Gastroesophageal sphincter (tissue), 4 donors: ENCODE measurements at regions not wholly inside any gene's neighbourhood (a gene's known extent, or its start where the extent isn't known, plus 50 kb on each side); places are given as distances from the start of the nearest gene placed in this dataset.

Experiments used
- ATAC-seq: fragments of 150-250 bp; one replicate; pipeline ENCODE4 v1.9.1; 2016; ENCODE audit warnings: mild to moderate bottlenecking, moderate library complexity
- H3K27ac ChIP-seq, 4 donors: fragments of 200-600 bp; sonication (generic) in 3 of 4; 1 replicate in 3 of 4; 2 replicates in 1 of 4; pipeline ENCODE4 v1.5.1; 2016 to 2019
- H3K27me3 ChIP-seq: fragments of 200-600 bp; sonication (generic); one replicate; pipeline ENCODE4 v1.5.1; 2019
- H3K36me3 ChIP-seq, 2 donors: fragments of 200-600 bp; sonication (generic); one replicate each; pipeline ENCODE4 v1.5.1; 2019; ENCODE audit warnings: control low read depth in 1 of 2
- H3K4me1 ChIP-seq, 3 donors: fragments of 200-600 bp; sonication (generic); 1 replicate in 2 of 3; 2 replicates in 1 of 3; pipeline ENCODE4 v1.5.1; 2016 to 2019; ENCODE audit warnings: control low read depth in 2 of 3
- H3K4me3 ChIP-seq, 2 donors: fragments of 200-600 bp; sonication (generic); one replicate each; pipeline ENCODE4 v1.5.1; 2019; ENCODE audit warnings: mild to moderate bottlenecking in 1 of 2, moderate library complexity in 1 of 2
- H3K9me3 ChIP-seq, 3 donors: fragments of 200-600 bp; sonication (generic); one replicate each; pipeline ENCODE4 v1.5.1; 2017 to 2019; ENCODE audit warnings: control low read depth in 2 of 3
- EP300 ChIP-seq: sonication (generic); formaldehyde crosslinking; IDR thresholded peaks from one replicate; pipeline ENCODE4 v1.6.1; 2017; ENCODE audit warnings: antibody characterized with exemption, mild to moderate bottlenecking
- POLR2A ChIP-seq, 2 donors: fragments of 450-650 bp; IDR thresholded peaks; one replicate each; pipeline ENCODE4 v1.6.1; 2017; ENCODE audit warnings: antibody characterized with exemption in 2 of 2, mild to moderate bottlenecking in 2 of 2, moderate library complexity in 1 of 2
- POLR2AphosphoS5 ChIP-seq: sonication (generic); formaldehyde crosslinking; IDR thresholded peaks from one replicate; pipeline ENCODE4 v1.6.1; 2017; ENCODE audit warnings: antibody characterized with exemption
- WGBS, 2 donors: methylation state at CpG; one replicate each; pipeline ENCODE4 v1.1.5; 2018; ENCODE audit warnings: low coverage in 1 of 2; 5-methylcytosine and 5-hydroxymethylcytosine counted together
- TF ChIP-seq, protein P1 (sequence below), 4 experiments: fragments of 200-600 bp in 2 of 4; fragments of 450-650 bp in 2 of 4; sonication (generic) in 1 of 4; IDR thresholded peaks; one replicate each; pipeline ENCODE4 v1.5.1; 2017 to 2019; ENCODE audit warnings: antibody characterized with exemption in 4 of 4, mild to moderate bottlenecking in 2 of 4, moderate library complexity in 2 of 4

DNA sequence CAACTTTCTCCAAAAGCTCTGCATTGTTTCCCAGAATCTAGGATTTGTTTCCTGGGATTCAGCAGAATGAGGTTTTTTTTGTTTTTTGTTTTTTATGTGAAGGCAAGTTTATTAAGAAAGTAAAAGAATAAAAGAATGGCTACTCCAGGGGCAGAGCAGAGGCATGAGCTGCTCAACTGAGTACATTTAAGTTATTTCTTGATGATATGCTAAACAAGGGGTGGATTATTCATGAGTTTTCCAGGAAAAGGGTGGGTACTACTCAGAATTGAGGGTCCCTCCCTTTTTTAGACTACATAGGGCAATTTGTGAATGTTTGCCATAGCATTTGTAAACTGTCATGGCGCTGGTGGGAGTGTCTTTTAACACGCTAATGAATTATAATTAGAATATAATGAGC is 292.5 kb upstream of the SGK1 start:
- Histone ChIP-seq H3K4me3 (no peak overlapping the region), H3K4me1 (no peaks in the 10 kb centered on the region), H3K27me3 (no peaks in the 10 kb centered on the region), H3K27ac (no peak overlapping the region), H3K36me3 (no peaks in the 10 kb centered on the region), H3K9me3 (no peaks in the 10 kb centered on the region)
- 94 to 100% methylated on average over 2 of the region's 2 CpGs for WGBS, 2 donors
- TF ChIP-seq POLR2A (IDR thresholded peaks at IDR 0.05) (no peak), POLR2AphosphoS5 (no peak), EP300 (no peak)
- TF ChIP-seq, protein P1, sequence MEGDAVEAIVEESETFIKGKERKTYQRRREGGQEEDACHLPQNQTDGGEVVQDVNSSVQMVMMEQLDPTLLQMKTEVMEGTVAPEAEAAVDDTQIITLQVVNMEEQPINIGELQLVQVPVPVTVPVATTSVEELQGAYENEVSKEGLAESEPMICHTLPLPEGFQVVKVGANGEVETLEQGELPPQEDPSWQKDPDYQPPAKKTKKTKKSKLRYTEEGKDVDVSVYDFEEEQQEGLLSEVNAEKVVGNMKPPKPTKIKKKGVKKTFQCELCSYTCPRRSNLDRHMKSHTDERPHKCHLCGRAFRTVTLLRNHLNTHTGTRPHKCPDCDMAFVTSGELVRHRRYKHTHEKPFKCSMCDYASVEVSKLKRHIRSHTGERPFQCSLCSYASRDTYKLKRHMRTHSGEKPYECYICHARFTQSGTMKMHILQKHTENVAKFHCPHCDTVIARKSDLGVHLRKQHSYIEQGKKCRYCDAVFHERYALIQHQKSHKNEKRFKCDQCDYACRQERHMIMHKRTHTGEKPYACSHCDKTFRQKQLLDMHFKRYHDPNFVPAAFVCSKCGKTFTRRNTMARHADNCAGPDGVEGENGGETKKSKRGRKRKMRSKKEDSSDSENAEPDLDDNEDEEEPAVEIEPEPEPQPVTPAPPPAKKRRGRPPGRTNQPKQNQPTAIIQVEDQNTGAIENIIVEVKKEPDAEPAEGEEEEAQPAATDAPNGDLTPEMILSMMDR (IDR thresholded peaks at IDR 0.05) = no peak
- ATAC-seq = no peak

- Histone ChIP-seq H3K4me1 (no peaks in the 10 kb centered on the region), H3K27ac (no peak overlapping the region), H3K9me3 (no peaks in the 10 kb centered on the region), H3K36me3 (no peaks in the 10 kb centered on the region), H3K27me3 (no peaks in the 10 kb centered on the region), H3K4me3 (no peak overlapping the region)
- TF ChIP-seq POLR2AphosphoS5 (no peak), POLR2A (IDR thresholded peaks at IDR 0.05) (no peak), EP300 (no peak)
- TF ChIP-seq, protein P1 (IDR thresholded peaks at IDR 0.05) = no peak
- no peak for ATAC-seq
- WGBS, 2 donors = 72 to 100% methylated on average over 1 of the region's 1 CpG
Measured at GRCh38 chr6:134609716-134610261, 291.9 kb upstream of the SGK1 start.

GRCh38 chr6:134607411-134607810 is 289.5 kb upstream of the SGK1 start:
- no peaks in the 10 kb centered on the region for H3K27me3 ChIP-seq
- no peak overlapping the region for H3K27ac ChIP-seq
- TF ChIP-seq, protein P1 (IDR thresholded peaks at IDR 0.05) = no peak
- TF ChIP-seq POLR2A (IDR thresholded peaks at IDR 0.05) = no peak
- TF ChIP-seq EP300 = no peak
- TF ChIP-seq POLR2AphosphoS5 = no peak
- no peak overlapping the region for H3K4me3 ChIP-seq
- no peaks in the 10 kb centered on the region for H3K4me1 ChIP-seq
- H3K9me3 ChIP-seq = no peaks in the 10 kb centered on the region
- no peaks in the 10 kb centered on the region for H3K36me3 ChIP-seq
- no peak for ATAC-seq
- WGBS, 2 donors = 50 to 75% methylated on average over 1 of the region's 1 CpG

DNA sequence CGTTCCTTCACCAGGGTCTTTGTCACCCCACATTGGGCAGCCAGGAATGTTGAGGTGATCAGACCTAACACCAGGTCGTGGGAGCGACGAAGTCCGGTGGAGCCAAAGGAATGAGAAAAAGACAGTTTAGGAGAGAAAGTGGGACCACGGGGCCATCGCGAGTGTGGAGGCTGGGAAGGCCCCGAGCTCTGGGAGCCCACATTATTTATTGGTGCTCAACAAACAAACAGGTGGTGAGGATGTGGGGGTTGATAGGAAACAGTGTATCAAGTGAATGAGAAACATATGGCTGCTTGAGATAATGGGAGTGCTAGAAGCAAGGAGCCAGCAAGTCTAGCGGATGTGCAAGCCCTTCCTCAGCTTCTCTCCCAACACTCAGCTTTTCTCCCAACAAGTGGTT is 287.1 kb upstream of the SGK1 start:
- WGBS, 2 donors = 92 to 100% methylated on average over 1 to 4 of the region's 10 CpGs
- no peak for ATAC-seq
- Histone ChIP-seq H3K4me1 (no peaks in the 10 kb centered on the region), H3K4me3 (no peak overlapping the region), H3K9me3 (peaks cover 0 to 13% (median 0%) of the 10 kb centered on the region in 3 donors), H3K27ac (no peak overlapping the region), H3K36me3 (no peaks in the 10 kb centered on the region), H3K27me3 (no peaks in the 10 kb centered on the region)
- TF ChIP-seq EP300 (no peak), POLR2AphosphoS5 (no peak), POLR2A (IDR thresholded peaks at IDR 0.05) (no peak)

DNA sequence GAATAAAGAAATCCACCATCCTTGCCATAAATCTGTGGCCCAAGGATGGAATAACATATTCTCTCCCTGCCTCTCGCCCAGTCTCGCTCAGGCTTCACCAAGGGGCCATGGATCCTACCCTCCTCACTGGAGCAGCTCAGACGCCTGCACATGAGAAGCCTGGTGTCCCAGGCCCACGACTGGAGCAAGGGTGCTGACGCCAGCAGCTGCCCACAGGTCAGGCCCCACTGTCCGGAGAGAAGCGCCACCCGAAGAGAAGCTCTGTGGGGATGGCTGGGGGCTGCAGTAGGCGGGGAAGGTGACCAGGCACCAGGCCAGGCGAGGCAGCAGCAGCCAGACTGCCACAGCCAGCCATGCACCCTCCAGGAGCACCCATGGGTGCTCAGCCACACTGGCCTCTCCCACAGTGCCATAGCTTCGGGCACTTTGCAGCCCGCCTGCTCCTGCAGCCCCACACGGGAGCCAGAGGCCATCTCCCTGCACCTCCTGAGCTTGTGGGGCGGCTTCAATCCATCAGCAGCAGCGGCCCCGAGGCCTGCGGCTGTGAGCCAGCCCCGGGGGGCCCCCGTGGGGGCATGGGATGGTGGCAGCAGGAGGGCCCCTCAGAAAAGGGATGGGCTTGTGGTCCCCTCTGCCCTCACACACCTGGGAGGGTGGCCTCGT is 286.2 kb upstream of the SGK1 start:
- Histone ChIP-seq H3K4me1 (no peaks in the 10 kb centered on the region), H3K27me3 (no peaks in the 10 kb centered on the region), H3K9me3 (peaks cover 0 to 13% (median 0%) of the 10 kb centered on the region in 3 donors), H3K4me3 (no peak overlapping the region), H3K36me3 (no peaks in the 10 kb centered on the region), H3K27ac (no peak overlapping the region)
- no peak for ATAC-seq
- TF ChIP-seq EP300 = no peak
- no peak for TF ChIP-seq POLR2AphosphoS5
- TF ChIP-seq, protein P1 (IDR thresholded peaks at IDR 0.05) = no peak
- no peak for TF ChIP-seq POLR2A (IDR thresholded peaks at IDR 0.05)
- WGBS, 2 donors = 100% methylated on average over 2 of the region's 20 CpGs; no CpG with 5 or more reads in 1 of the 2 donors
